Fibroblast of lung (primary cell): ENCODE measurements at regions not wholly inside any gene's neighbourhood (a gene's known extent, or its start where the extent isn't known, plus 50 kb on each side); places are given as distances from the start of the nearest gene placed in this dataset.

Source experiments
- EZH2 ChIP-seq: IDR thresholded peaks from 2 replicates; pipeline ENCODE4 v1.5.1; 2012; ENCODE audit warnings: low read length, control low read depth, mild to moderate bottlenecking; ENCODE audit errors: missing control alignments
- TF ChIP-seq, protein P1 (sequence below), 2 donors: IDR thresholded peaks in 1 of 2; conservative IDR thresholded peaks in 1 of 2; 1 replicate in 1 of 2; 2 replicates in 1 of 2; pipeline ENCODE4 v1.5.1; 2011 to 2012; ENCODE audit warnings: low read length in 2 of 2, control low read depth in 1 of 2, inconsistent platforms in 1 of 2, low read depth in 1 of 2, mild to moderate bottlenecking in 1 of 2

DNA sequence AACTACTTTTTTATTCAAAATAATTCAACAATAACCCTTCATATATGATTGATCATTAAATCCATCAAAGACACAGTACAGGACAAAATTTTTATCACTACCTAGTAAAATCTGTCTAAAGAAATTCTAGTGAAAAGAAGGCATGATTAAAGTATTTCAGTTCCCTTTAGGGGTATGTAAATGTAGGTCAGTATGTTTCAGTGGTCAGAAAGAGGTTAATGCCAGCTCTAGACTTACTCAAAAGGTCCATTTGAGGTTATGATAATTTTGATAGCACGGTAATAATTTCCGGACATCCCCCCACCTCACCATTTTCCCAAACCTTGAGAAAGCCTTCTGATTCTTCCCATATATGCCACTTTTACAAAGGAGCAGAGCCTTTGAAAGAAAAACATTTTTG is 193.5 kb upstream of the ID4 start:
- TF ChIP-seq, protein P1, sequence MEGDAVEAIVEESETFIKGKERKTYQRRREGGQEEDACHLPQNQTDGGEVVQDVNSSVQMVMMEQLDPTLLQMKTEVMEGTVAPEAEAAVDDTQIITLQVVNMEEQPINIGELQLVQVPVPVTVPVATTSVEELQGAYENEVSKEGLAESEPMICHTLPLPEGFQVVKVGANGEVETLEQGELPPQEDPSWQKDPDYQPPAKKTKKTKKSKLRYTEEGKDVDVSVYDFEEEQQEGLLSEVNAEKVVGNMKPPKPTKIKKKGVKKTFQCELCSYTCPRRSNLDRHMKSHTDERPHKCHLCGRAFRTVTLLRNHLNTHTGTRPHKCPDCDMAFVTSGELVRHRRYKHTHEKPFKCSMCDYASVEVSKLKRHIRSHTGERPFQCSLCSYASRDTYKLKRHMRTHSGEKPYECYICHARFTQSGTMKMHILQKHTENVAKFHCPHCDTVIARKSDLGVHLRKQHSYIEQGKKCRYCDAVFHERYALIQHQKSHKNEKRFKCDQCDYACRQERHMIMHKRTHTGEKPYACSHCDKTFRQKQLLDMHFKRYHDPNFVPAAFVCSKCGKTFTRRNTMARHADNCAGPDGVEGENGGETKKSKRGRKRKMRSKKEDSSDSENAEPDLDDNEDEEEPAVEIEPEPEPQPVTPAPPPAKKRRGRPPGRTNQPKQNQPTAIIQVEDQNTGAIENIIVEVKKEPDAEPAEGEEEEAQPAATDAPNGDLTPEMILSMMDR (conservative IDR thresholded peaks at IDR 0.05 in 1 of 2, IDR thresholded peaks at IDR 0.05 in 1 of 2; ENCODE audit: low read depth in 1 of 2, low read length in 2 of 2), result no peak
- TF ChIP-seq EZH2, result no peak
